ENCODE measurements at regions not wholly inside any gene's neighbourhood (a gene's known extent, or its start where the extent isn't known, plus 50 kb on each side); places are given as distances from the start of the nearest gene placed in this dataset.
A peak's percentile ranks its signal among the peaks of the same experiment; 100 is the strongest.

DNA sequence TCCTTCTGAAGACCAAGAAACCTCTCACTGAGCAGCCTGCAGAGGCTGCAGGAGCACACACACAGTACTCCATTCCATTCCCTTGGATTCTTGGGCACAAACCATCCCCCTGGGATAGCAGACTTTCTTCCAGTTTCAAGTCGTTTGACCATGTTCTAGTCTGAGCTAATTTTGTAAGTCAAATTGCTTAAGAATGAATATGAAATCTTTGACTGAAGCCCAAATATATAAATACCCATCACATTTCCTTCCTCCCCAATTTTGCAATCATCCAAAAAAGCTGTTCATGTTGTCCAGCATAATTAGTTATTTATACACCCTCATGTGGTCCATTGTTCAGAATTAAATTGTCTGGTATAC lies 231.2 kb upstream of the TPRG1 start:
- DNase-seq, result no peak
- Mint-ChIP-seq H3K36me3 (ENCODE audit: low read depth) (no peaks in the 10 kb centered on the region), H3K9me3 (peaks cover 4% of the 10 kb centered on the region), H3K27ac (no peak overlapping the region), H3K4me3 (no peak overlapping the region), H3K4me1 (peaks cover 6% of the 10 kb centered on the region), H3K27me3 (ENCODE audit: low read depth, poor library complexity) (peaks cover 10% of the 10 kb centered on the region)
- TF ChIP-seq, protein P1, sequence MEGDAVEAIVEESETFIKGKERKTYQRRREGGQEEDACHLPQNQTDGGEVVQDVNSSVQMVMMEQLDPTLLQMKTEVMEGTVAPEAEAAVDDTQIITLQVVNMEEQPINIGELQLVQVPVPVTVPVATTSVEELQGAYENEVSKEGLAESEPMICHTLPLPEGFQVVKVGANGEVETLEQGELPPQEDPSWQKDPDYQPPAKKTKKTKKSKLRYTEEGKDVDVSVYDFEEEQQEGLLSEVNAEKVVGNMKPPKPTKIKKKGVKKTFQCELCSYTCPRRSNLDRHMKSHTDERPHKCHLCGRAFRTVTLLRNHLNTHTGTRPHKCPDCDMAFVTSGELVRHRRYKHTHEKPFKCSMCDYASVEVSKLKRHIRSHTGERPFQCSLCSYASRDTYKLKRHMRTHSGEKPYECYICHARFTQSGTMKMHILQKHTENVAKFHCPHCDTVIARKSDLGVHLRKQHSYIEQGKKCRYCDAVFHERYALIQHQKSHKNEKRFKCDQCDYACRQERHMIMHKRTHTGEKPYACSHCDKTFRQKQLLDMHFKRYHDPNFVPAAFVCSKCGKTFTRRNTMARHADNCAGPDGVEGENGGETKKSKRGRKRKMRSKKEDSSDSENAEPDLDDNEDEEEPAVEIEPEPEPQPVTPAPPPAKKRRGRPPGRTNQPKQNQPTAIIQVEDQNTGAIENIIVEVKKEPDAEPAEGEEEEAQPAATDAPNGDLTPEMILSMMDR (IDR thresholded peaks at IDR 0.05), result no peak

DNA sequence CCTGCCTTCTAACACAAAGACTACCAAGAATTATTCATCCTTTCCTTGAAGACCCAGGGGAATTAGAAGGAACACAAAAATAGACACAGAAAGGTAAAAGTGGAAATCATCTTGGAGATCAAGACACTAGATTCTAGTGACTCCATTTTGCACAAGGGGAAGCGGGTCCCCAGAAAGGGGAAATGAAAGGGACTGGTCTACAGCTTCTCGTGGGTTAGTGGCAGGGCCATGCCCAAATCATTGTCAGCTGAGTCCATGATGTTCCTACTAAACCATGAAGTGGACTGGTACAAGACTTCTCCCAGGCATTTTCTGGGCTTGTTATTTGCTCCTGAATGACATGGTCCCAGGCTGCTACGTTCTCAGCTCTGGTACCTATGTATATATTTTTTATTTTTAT lies 230.7 kb upstream of the TPRG1 start:
- DNase-seq, result no peak
- H3K4me1 Mint-ChIP-seq, result peaks cover 6% of the 10 kb centered on the region
- TF ChIP-seq, protein P1 (IDR thresholded peaks at IDR 0.05), result no peak
- H3K4me3 Mint-ChIP-seq, result no peak overlapping the region
- H3K36me3 Mint-ChIP-seq (ENCODE audit: low read depth), result no peaks in the 10 kb centered on the region
- H3K27ac Mint-ChIP-seq, result no peak overlapping the region
- H3K27me3 Mint-ChIP-seq (ENCODE audit: low read depth, poor library complexity), result peaks cover 10% of the 10 kb centered on the region
- H3K9me3 Mint-ChIP-seq, result peaks cover 4% of the 10 kb centered on the region

DNA sequence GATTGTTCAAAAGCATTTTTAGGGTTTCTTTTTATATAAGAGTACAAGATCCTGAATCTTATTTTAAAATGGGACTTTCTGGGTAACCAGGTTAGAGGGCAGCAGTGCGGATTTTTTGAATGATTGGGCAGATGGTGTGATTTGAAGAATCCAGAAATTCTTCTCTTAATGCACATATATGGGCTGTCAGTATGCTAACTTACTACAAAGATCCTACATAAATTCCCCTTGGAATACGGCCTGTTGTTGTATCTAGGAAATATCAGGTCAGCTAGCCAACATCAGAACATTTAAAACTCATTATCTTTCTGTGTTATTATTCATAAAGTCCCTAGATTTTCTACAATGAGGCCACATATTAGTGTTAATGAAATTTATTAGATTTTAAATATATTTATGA lies 229.6 kb upstream of the TPRG1 start:
- H3K27me3 Mint-ChIP-seq (ENCODE audit: low read depth, poor library complexity), result peaks cover 10% of the 10 kb centered on the region
- H3K9me3 Mint-ChIP-seq, result peaks cover 4% of the 10 kb centered on the region
- H3K27ac Mint-ChIP-seq, result no peak overlapping the region
- no peak for DNase-seq
- TF ChIP-seq, protein P1 (IDR thresholded peaks at IDR 0.05), result no peak
- H3K4me1 Mint-ChIP-seq, result peaks cover 17% of the 10 kb centered on the region
- H3K36me3 Mint-ChIP-seq (ENCODE audit: low read depth), result no peaks in the 10 kb centered on the region
- no peak overlapping the region for H3K4me3 Mint-ChIP-seq

DNA sequence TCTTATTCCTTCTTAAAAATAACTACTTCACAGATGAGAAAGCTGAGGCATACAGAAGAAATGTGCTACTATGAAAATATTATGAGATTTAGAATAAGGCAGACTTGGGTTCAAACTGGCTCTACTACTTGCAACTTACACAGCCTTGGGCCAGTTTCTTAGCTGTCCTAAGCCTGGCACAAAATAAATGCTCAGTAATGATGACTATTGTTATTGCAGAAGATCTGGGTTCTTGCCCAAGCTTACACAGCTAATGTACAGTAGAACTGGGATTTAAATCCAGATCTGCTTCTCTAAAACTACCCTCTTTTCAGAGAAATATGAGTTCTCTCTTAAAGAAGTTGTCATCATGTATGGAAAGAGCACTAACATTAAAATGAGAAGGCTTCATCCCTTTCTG lies 228.2 kb upstream of the TPRG1 start:
- DNase-seq, result no peak
- peaks cover 10% of the 10 kb centered on the region for H3K27me3 Mint-ChIP-seq (ENCODE audit: low read depth, poor library complexity)
- H3K36me3 Mint-ChIP-seq (ENCODE audit: low read depth), result no peaks in the 10 kb centered on the region
- H3K9me3 Mint-ChIP-seq, result no peaks in the 10 kb centered on the region
- TF ChIP-seq, protein P1 (IDR thresholded peaks at IDR 0.05), result no peak
- no peak overlapping the region for H3K4me3 Mint-ChIP-seq
- peaks cover 26% of the 10 kb centered on the region for H3K4me1 Mint-ChIP-seq
- no peak overlapping the region for H3K27ac Mint-ChIP-seq

DNA sequence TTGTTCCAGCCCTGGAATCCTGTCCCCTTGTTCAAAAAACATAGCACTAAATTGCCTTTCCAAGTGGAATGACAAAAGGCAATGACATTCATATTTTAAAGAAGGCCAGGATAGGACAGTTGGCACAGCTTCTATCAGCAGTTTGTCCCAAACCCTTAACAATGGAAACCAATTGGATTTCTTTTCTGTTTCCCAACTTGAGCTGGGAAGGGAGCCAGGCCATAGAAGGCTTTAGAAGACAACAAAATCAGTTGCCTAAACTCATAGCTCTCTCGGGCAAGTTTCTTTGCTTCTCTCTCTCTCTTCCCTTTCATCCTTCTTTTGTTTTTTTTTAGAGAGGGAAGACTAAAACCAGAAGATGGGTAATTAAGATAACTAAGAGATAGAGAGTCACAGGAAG lies 227.7 kb upstream of the TPRG1 start:
- DNase-seq, result no peak
- no peaks in the 10 kb centered on the region for H3K36me3 Mint-ChIP-seq (ENCODE audit: low read depth)
- no peak overlapping the region for H3K27ac Mint-ChIP-seq
- no peaks in the 10 kb centered on the region for H3K9me3 Mint-ChIP-seq
- peaks cover 10% of the 10 kb centered on the region for H3K27me3 Mint-ChIP-seq (ENCODE audit: low read depth, poor library complexity)
- peaks cover 30% of the 10 kb centered on the region for H3K4me1 Mint-ChIP-seq
- H3K4me3 Mint-ChIP-seq, result no peak overlapping the region
- TF ChIP-seq, protein P1 (IDR thresholded peaks at IDR 0.05), result no peak

DNA sequence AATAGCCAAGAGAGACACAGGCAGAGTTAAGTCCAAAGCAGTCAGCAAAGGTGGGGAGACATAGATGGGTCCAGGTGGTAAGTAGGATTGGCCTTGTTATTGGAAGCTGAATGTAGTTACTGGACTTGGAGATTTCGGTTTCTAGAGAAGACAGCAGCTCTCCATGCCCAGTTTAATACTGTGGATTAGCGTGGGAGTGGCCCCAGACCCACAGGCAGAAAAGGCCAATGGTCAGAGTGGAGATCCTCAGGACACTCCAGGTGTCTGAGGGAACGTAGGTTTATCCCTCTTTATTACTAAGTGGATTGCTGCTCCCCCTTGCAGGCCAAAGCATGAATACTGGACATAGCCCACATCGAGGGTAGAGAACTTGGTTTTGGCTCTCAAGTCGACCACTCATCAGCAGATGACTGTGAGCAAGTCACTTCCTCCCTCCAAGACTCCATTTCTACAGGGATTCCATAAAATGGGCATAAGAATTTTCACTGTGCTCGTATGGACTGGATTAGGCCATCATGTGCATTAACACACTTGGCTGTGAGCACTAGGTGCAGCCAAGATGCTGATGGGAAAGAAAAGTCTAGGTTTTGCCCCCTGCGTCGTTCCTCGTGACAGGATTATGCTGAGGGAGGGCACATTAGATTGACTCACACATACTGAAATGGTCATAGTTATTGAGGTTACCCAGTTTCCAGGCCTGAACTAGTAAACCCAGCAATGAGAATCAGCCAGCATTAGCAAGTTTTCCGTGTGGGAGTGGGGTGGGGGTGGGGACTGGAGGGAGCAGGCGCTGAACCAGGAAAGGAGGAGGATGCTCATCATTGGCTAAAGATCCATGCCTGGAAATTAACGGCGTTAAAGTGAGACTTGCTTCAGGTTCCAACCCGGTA lies 225.2 kb upstream of the TPRG1 start:
- Mint-ChIP-seq H3K4me3 (peak overlapping the region; percentile 66), H3K27ac (no peak overlapping the region), H3K27me3 (ENCODE audit: low read depth, poor library complexity) (peaks cover 13% of the 10 kb centered on the region), H3K4me1 (peaks cover 48% of the 10 kb centered on the region), H3K9me3 (no peaks in the 10 kb centered on the region), H3K36me3 (ENCODE audit: low read depth) (no peaks in the 10 kb centered on the region)
- DNase-seq, result no peak
- TF ChIP-seq, protein P1 (IDR thresholded peaks at IDR 0.05), result no peak
